ENCODE measurements at regions not wholly inside any gene's neighbourhood (a gene's known extent, or its start where the extent isn't known, plus 50 kb on each side); places are given as distances from the start of the nearest gene placed in this dataset.

DNA sequence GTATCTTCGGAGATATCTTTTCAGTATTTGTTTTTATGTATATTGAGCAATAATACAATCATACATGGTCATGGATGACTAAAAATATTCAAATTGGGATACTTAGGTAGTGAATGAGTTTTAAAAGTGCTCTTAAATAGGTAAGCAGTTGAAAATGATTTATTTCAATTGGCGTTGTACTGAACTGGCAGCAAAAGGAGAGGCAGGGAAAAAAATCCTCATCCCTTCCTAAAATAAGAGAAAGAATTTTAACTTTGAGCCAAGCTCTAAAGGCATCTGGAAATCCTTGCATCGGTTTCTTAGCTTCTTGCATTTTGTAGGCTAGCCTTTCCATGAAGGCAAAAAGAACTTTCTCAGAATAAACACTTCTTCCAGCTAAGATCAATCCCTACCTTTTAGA, 125.2 kb downstream of the MGST1 start:
- DNase-seq (ENCODE audit: low spot score) (no peak), ATAC-seq (no peak)
- no peaks in the 10 kb centered on the region for H3K9me3 Mint-ChIP-seq
- Histone ChIP-seq H2AFZ (no peak overlapping the region), H3K9me2 (ENCODE audit: insufficient read depth) (no peaks in the 10 kb centered on the region), H3K4me2 (no peak overlapping the region), H3K27ac (ENCODE audit: low read depth) (no peak overlapping the region), H3K27me3 (ENCODE audit: insufficient read depth) (no peaks in the 10 kb centered on the region), H3K36me3 (ENCODE audit: insufficient read depth) (no peaks in the 10 kb centered on the region), H3K4me1 (ENCODE audit: insufficient read depth) (no peaks in the 10 kb centered on the region), H3K79me2 (replicated peaks; ENCODE audit: insufficient read depth) (no peaks in the 10 kb centered on the region), H4K20me1 (replicated peaks; ENCODE audit: insufficient read depth) (no peaks in the 10 kb centered on the region), H3F3A (replicated peaks; ENCODE audit: low read depth) (no peaks in the 10 kb centered on the region), H3K4me3 (no peak overlapping the region)
- H3K36me3 Mint-ChIP-seq (ENCODE audit: low read depth): no peaks in the 10 kb centered on the region
- H3K4me1 Mint-ChIP-seq: no peaks in the 10 kb centered on the region
- H3K27ac Mint-ChIP-seq: no peak overlapping the region
- no peak overlapping the region for H3K4me3 Mint-ChIP-seq
- TF ChIP-seq POLR2AphosphoS5 (IDR thresholded peaks at IDR 0.05; ENCODE audit: low read depth) (no peak), EZH2phosphoT487 (IDR thresholded peaks at IDR 0.05; ENCODE audit: unreplicated experiment) (no peak), CTCF (conservative IDR thresholded peaks at IDR 0.05; ENCODE audit: low read depth in 2 of 2) (no peak), ZNF114 (CRISPR knock-in tag; IDR thresholded peaks at IDR 0.05) (no peak), ZNF331 (CRISPR knock-in tag; IDR thresholded peaks at IDR 0.05; ENCODE audit: low read depth) (no peak), JUNB (IDR thresholded peaks at IDR 0.05; ENCODE audit: unreplicated experiment) (no peak), EZH2 (IDR thresholded peaks at IDR 0.05; ENCODE audit: low read depth, unreplicated experiment) (no peak), CREB1 (CRISPR knock-in tag; IDR thresholded peaks at IDR 0.05; ENCODE audit: low read depth) (no peak), STAT1 (IDR thresholded peaks at IDR 0.05; ENCODE audit: unreplicated experiment) (no peak)
- TF ChIP-seq, protein P1, sequence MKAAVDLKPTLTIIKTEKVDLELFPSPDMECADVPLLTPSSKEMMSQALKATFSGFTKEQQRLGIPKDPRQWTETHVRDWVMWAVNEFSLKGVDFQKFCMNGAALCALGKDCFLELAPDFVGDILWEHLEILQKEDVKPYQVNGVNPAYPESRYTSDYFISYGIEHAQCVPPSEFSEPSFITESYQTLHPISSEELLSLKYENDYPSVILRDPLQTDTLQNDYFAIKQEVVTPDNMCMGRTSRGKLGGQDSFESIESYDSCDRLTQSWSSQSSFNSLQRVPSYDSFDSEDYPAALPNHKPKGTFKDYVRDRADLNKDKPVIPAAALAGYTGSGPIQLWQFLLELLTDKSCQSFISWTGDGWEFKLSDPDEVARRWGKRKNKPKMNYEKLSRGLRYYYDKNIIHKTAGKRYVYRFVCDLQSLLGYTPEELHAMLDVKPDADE (IDR thresholded peaks at IDR 0.05): no peak
- TF ChIP-seq, protein P2, sequence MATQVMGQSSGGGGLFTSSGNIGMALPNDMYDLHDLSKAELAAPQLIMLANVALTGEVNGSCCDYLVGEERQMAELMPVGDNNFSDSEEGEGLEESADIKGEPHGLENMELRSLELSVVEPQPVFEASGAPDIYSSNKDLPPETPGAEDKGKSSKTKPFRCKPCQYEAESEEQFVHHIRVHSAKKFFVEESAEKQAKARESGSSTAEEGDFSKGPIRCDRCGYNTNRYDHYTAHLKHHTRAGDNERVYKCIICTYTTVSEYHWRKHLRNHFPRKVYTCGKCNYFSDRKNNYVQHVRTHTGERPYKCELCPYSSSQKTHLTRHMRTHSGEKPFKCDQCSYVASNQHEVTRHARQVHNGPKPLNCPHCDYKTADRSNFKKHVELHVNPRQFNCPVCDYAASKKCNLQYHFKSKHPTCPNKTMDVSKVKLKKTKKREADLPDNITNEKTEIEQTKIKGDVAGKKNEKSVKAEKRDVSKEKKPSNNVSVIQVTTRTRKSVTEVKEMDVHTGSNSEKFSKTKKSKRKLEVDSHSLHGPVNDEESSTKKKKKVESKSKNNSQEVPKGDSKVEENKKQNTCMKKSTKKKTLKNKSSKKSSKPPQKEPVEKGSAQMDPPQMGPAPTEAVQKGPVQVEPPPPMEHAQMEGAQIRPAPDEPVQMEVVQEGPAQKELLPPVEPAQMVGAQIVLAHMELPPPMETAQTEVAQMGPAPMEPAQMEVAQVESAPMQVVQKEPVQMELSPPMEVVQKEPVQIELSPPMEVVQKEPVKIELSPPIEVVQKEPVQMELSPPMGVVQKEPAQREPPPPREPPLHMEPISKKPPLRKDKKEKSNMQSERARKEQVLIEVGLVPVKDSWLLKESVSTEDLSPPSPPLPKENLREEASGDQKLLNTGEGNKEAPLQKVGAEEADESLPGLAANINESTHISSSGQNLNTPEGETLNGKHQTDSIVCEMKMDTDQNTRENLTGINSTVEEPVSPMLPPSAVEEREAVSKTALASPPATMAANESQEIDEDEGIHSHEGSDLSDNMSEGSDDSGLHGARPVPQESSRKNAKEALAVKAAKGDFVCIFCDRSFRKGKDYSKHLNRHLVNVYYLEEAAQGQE (IDR thresholded peaks at IDR 0.05; ENCODE audit: unreplicated experiment): no peak
- H3K27me3 Mint-ChIP-seq (ENCODE audit: insufficient read depth, low read depth, poor library complexity): no peaks in the 10 kb centered on the region
